ENCODE measurements at regions not wholly inside any gene's neighbourhood (a gene's known extent, or its start where the extent isn't known, plus 50 kb on each side); places are given as distances from the start of the nearest gene placed in this dataset.
"Not testable (repeated sequence)": the region's sequence is repeated elsewhere in the genome, so short reads cannot be mapped to it uniquely, and the experiment has no call there.

- intact Hi-C loops (cut with DNase I), result no loop called here
- ATAC-seq (ENCODE audit: poor library complexity) (no peak), DNase-seq (no peak)
Observed at GRCh38 chr6:11961923-11962322, 50.2 kb upstream of the HIVEP1 start.

- intact Hi-C loops (cut with DNase I), result no loop called here
- no peak for DNase-seq
- no peak for ATAC-seq (ENCODE audit: poor library complexity)
Observed at GRCh38 chr6:11960909-11961779, 51.0 kb upstream of the HIVEP1 start.

DNA sequence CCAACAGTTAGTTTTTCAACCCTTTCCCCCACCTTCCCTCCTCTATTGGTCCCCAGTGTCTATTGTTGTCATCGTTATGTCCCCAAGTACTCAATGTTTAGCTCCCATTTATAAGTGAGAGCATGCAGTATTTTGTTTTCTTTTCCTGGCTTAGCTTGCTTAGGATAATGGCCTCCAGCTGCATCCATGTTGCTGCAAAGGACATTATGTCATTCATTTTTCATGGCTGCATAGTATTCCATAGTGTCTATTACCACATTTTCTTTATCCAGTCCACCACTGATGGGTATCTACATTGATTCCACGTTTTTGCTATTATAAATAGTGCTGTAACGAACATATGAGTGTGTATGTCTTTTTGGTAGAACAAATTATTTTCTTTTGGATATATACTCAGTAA, 55.3 kb upstream of the HIVEP1 start:
- ATAC-seq (ENCODE audit: poor library complexity), result no peak
- intact Hi-C loops (cut with DNase I), result no loop called here
- DNase-seq, result no peak

- intact Hi-C loops (cut with DNase I), result no loop called here
- DNase-seq (no peak), ATAC-seq (ENCODE audit: poor library complexity) (no peak)
Observed at GRCh38 chr6:11953641-11954040, 58.5 kb upstream of the HIVEP1 start.

- DNase-seq, result no peak
- ATAC-seq (ENCODE audit: poor library complexity), result no peak
- intact Hi-C loops (cut with DNase I), result no loop called here
Observed at GRCh38 chr6:11952316-11952715, 59.8 kb upstream of the HIVEP1 start.

DNA sequence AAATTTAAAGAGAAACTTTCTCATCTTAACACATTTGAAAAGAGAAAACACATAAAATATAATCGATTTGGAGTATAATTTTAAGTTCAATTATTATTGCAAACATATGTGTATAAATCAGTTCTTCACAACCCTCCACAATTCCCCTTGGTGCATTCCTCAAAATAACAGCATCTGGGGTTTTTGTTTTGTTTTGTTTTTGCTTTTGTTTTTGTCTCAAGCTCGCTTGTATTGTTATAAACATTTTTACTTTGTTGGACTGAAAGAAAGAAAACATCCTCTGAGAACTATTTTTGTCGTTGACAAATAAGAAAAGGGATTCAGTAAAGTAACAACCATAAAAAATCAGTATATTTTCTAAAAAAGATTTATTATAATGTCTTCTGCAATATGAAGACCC, 60.2 kb upstream of the HIVEP1 start:
- no peak for ATAC-seq (ENCODE audit: poor library complexity)
- intact Hi-C loops (cut with DNase I), result no loop called here
- no peak for DNase-seq

GRCh38 chr6:11950109-11950508, 62.0 kb upstream of the HIVEP1 start:
- DNase-seq, result no peak
- no peak for ATAC-seq (ENCODE audit: poor library complexity)
- intact Hi-C loops (cut with DNase I), result no loop called here

DNA sequence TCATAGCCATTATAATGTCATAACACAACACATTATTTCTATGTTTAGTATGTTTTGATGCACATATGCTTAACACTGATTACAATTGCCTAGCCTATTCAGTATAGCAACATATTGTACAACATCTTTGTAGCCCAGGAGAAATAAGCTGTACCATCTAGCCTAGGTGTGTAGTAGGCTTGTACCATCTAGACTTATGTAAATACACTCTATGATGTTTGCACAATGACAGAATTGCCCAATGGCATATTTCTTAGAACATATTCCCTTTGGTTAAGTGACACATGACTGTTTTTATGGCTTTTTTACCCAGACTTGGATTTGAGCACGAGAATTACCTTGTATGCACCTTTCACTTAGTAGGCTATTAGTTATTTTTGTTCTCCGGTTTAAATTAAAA, 64.5 kb upstream of the HIVEP1 start:
- intact Hi-C loops (cut with DNase I), result no loop called here
- ATAC-seq (ENCODE audit: poor library complexity) (no peak), DNase-seq (no peak)

- ATAC-seq (ENCODE audit: poor library complexity) (no peak), DNase-seq (no peak)
- intact Hi-C loops (cut with DNase I), result no loop called here
Observed at GRCh38 chr6:11947063-11947462, 65.0 kb upstream of the HIVEP1 start.

- intact Hi-C loops (cut with DNase I), result no loop called here
- ATAC-seq (ENCODE audit: poor library complexity) (no peak), DNase-seq (no peak)
Observed at GRCh38 chr6:11944111-11944510, 68.0 kb upstream of the HIVEP1 start.

- no peak for DNase-seq
- intact Hi-C loops (cut with DNase I), result no loop called here
- ATAC-seq (ENCODE audit: poor library complexity), result no peak
Observed at GRCh38 chr6:11943060-11943459, 69.1 kb upstream of the HIVEP1 start.

DNA sequence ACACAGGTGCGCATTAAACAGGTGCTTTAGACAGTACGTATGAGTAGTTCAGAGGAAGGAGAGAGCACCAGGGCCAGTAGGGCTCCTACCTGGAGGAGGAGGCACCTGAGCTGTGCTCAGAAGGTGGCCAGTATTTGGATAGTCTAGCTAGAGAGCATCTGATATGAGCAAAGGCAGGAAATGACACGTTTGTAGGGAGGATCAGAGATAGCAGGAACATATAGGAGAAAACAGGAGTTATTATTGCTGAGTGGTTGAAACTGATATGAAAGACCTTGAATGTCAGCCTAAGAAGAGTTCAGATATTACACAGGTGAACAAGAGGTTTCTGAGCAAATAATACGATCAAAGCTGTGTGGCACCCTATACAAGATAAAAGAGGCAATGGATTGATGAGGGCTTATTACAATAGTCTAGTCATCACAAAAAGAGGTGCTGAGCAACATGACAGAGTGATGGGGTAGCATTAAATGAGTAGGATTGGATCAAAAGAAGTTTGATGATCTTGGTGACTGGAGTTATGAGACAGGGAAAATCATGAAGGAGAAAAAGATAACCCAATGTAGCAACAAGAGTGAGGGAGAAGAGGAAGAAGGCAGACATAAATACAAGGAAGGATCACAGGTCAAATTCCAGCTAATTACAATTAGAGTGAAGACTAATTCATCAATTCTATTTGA, 69.8 kb upstream of the HIVEP1 start:
- intact Hi-C loops (cut with DNase I), result no loop called here
- DNase-seq (no peak), ATAC-seq (ENCODE audit: poor library complexity) (no peak)

DNA sequence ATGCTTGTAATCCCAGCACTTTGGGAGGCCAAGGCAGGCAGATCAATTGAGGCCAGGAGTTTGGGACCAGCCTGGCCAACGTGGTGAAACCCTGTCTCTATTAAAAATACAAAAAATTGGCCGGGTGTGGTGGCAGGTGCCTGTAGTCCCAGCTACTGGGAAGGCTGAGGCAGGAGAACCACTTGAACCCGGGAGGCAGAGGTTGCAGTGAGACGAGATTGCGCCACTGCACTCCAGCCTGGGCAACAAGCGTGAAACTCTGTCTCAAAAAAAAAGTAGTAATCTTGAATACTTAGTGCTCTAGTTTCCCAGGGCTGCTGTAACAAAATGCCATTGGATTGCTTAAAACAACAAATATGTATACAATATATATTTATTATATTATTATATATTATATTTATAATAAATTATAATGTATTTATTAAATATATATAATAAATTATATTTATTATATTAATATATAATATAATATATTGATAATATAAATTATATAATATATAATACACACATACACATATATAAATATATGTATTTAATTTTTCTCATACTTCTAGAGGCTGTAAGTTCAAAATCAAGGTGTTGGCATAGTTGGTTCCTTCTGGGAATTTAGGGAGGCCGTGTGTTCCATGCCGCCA, 71.5 kb upstream of the HIVEP1 start:
- not testable (repeated sequence) for DNase-seq

GRCh38 chr6:11938285-11938890, 73.7 kb upstream of the HIVEP1 start:
- ATAC-seq (ENCODE audit: poor library complexity) (no peak), DNase-seq (no peak)
- intact Hi-C loops (cut with DNase I), result no loop called here

More for the DNA sequence above, 71.5 kb upstream of the HIVEP1 start:
- intact Hi-C loops (cut with DNase I); ATAC-seq (ENCODE audit: poor library complexity): not testable (repeated sequence)

GRCh38 chr6:11934638-11935037, 77.5 kb upstream of the HIVEP1 start:
- intact Hi-C loops (cut with DNase I), result no loop called here
- ATAC-seq (ENCODE audit: poor library complexity), result no peak
- no peak for DNase-seq

DNA sequence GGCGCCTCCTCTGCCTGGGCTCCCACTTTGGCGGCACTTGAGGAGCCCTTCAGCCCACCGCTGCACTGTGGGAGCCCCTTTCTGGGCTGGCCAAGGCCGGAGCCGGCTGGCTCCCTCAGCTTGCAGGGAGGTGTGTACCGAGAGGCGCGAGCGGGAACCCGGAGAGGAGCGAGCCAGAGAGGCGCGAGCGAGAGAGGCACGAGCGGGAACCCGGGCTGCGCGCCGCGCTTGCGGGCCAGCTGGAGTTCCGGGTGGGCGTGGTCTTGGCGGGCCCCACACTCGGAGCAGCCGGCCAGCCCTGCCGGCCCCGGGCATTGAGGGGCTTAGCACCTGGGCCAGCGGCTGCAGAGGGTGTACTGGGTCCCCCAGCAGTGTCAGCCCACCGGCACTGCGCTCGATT, 79.2 kb upstream of the HIVEP1 start:
- DNase-seq; intact Hi-C loops (cut with DNase I); ATAC-seq (ENCODE audit: poor library complexity): not testable (repeated sequence)

- intact Hi-C loops (cut with DNase I), result no loop called here
- no peak for ATAC-seq (ENCODE audit: poor library complexity)
- no peak for DNase-seq
Observed at GRCh38 chr6:11931296-11932035, 80.6 kb upstream of the HIVEP1 start.

DNA sequence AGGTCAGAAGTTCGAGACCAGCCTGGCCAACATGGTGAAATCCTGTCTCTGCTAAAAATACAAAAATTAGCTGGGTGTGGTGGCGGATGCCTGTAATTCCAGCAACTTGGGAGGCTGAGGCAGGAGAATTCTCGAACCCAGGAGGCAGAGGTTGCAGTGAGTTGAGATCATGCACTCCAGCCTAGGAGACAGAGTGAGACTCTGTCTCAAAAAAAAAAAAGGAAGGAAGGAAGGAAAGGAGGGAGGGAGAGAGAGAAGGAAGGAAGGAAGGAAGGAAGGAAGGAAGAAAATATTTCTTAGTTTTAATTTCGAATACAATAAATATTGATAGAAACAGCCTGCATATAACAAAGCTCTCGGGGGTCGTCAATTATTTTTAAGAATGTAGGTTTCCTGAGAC, 81.3 kb upstream of the HIVEP1 start:
- intact Hi-C loops (cut with DNase I); DNase-seq; ATAC-seq (ENCODE audit: poor library complexity): not testable (repeated sequence)

GRCh38 chr6:11930240-11930639, 81.9 kb upstream of the HIVEP1 start:
- ATAC-seq (ENCODE audit: poor library complexity) (no peak), DNase-seq (no peak)
- intact Hi-C loops (cut with DNase I), result no loop called here
